NCI-H82 treated with DMSO at 0.1 percent for 48 hours (cell line): ENCODE measurements at regions not wholly inside any gene's neighbourhood (a gene's known extent, or its start where the extent isn't known, plus 50 kb on each side); places are given as distances from the start of the nearest gene placed in this dataset.
A peak's percentile ranks its signal among the peaks of the same experiment; 100 is the strongest.
"Not testable (repeated sequence)": the region's sequence is repeated elsewhere in the genome, so short reads cannot be mapped to it uniquely, and the experiment has no call there.

Source experiments
- DNase-seq: peaks from one replicate; lab custom pipeline; 2025; ENCODE audit not compliant: unreplicated experiment; lab: John Stamatoyannopoulos, UW

- DNase-seq, result peak; percentile 64
Measured at GRCh38 chr2:145431181-145431951, 911.4 kb upstream of the ZEB2 start.

- no peak for DNase-seq
Measured at GRCh38 chr2:145423809-145424208, 903.9 kb upstream of the ZEB2 start.

GRCh38 chr2:145422576-145422975, 902.7 kb upstream of the ZEB2 start:
- DNase-seq, result no peak

- no peak for DNase-seq
Measured at GRCh38 chr2:145421841-145422240, 901.9 kb upstream of the ZEB2 start.

GRCh38 chr2:145416640-145417039, 896.7 kb upstream of the ZEB2 start:
- no peak for DNase-seq

GRCh38 chr2:145415151-145415550, 895.2 kb upstream of the ZEB2 start:
- DNase-seq, result no peak

GRCh38 chr2:145413261-145414030, 893.5 kb upstream of the ZEB2 start:
- DNase-seq, result no peak

- no peak for DNase-seq
Measured at GRCh38 chr2:145412155-145412554, 892.2 kb upstream of the ZEB2 start.

- no peak for DNase-seq
Measured at GRCh38 chr2:145411493-145411892, 891.6 kb upstream of the ZEB2 start.

GRCh38 chr2:145410086-145410485, 890.2 kb upstream of the ZEB2 start:
- DNase-seq, result no peak

GRCh38 chr2:145408980-145409379, 889.1 kb upstream of the ZEB2 start:
- no peak for DNase-seq

GRCh38 chr2:145404690-145405089, 884.8 kb upstream of the ZEB2 start:
- no peak for DNase-seq

- no peak for DNase-seq
Measured at GRCh38 chr2:145402706-145403277, 882.9 kb upstream of the ZEB2 start.

GRCh38 chr2:145399131-145399530, 879.2 kb upstream of the ZEB2 start:
- DNase-seq, result no peak

- no peak for DNase-seq
Measured at GRCh38 chr2:145394181-145394580, 874.3 kb upstream of the ZEB2 start.

- DNase-seq, result no peak
Measured at GRCh38 chr2:145386973-145387372, 867.1 kb upstream of the ZEB2 start.

- no peak for DNase-seq
Measured at GRCh38 chr2:145383961-145384360, 864.0 kb upstream of the ZEB2 start.

GRCh38 chr2:145380436-145381017, 860.6 kb upstream of the ZEB2 start:
- no peak for DNase-seq

- DNase-seq, result no peak
Measured at GRCh38 chr2:145379934-145380333, 860.0 kb upstream of the ZEB2 start.

GRCh38 chr2:145374165-145374564, 854.2 kb upstream of the ZEB2 start:
- DNase-seq, result no peak

- DNase-seq, result not testable (repeated sequence)
Measured at GRCh38 chr2:145367334-145367733, 847.4 kb upstream of the ZEB2 start.

GRCh38 chr2:145366341-145366740, 846.4 kb upstream of the ZEB2 start:
- DNase-seq, result no peak
